Ascending aorta (tissue), 2 donors: ENCODE measurements at regions not wholly inside any gene's neighbourhood (a gene's known extent, or its start where the extent isn't known, plus 50 kb on each side); places are given as distances from the start of the nearest gene placed in this dataset.

Experiments used
- DNase-seq, 2 donors: peaks; one replicate each; pipeline ENCODE4 v3.0.0-alpha.2; 2019; ENCODE audit warnings: low spot score in 2 of 2
- H3K27ac ChIP-seq, 2 donors: fragments of 200-600 bp; sonication (generic); one replicate each; pipeline ENCODE4 v1.5.1; 2016 to 2017; ENCODE audit warnings: mild to moderate bottlenecking in 1 of 2
- H3K27me3 ChIP-seq: fragments of 200-600 bp; sonication (generic); one replicate; pipeline ENCODE4 v1.5.1; 2017
- H3K36me3 ChIP-seq, 2 donors: fragments of 200-600 bp; sonication (generic); one replicate each; pipeline ENCODE4 v1.5.1; 2016
- H3K4me1 ChIP-seq, 2 donors: fragments of 200-600 bp; sonication (generic); one replicate each; pipeline ENCODE4 v1.5.1; 2016 to 2017; ENCODE audit warnings: mild to moderate bottlenecking in 1 of 2
- H3K4me3 ChIP-seq, 2 donors: fragments of 200-600 bp; sonication (generic); one replicate each; pipeline ENCODE4 v1.5.1; 2016 to 2017; ENCODE audit warnings: mild to moderate bottlenecking in 1 of 2
- H3K9me3 ChIP-seq, 2 donors: fragments of 200-600 bp; sonication (generic); one replicate each; pipeline ENCODE4 v1.5.1; 2016
- intact Hi-C: fragments of 100-400 bp; cut with DNase I; formaldehyde crosslinking; loops from one replicate; pipeline ENCODE4 v1.15.1; 2023
- TF ChIP-seq, protein P1 (sequence below), 3 experiments: fragments of 200-600 bp in 2 of 3; fragments of 450-650 bp in 1 of 3; sonication (generic) in 2 of 3; IDR thresholded peaks; one replicate each; pipeline ENCODE4 v1.5.1; 2016 to 2019; ENCODE audit warnings: antibody characterized with exemption in 3 of 3, mild to moderate bottlenecking in 1 of 3, moderate library complexity in 1 of 3

GRCh38 chr21:35925497-35925896 is 134.8 kb downstream of the SETD4 start:
- Histone ChIP-seq H3K4me1 (no peaks in the 10 kb centered on the region), H3K27me3 (no peaks in the 10 kb centered on the region), H3K4me3 (no peak overlapping the region), H3K27ac (no peak overlapping the region), H3K9me3 (no peaks in the 10 kb centered on the region), H3K36me3 (no peaks in the 10 kb centered on the region)
- intact Hi-C loops, result no loop called here
- TF ChIP-seq, protein P1, sequence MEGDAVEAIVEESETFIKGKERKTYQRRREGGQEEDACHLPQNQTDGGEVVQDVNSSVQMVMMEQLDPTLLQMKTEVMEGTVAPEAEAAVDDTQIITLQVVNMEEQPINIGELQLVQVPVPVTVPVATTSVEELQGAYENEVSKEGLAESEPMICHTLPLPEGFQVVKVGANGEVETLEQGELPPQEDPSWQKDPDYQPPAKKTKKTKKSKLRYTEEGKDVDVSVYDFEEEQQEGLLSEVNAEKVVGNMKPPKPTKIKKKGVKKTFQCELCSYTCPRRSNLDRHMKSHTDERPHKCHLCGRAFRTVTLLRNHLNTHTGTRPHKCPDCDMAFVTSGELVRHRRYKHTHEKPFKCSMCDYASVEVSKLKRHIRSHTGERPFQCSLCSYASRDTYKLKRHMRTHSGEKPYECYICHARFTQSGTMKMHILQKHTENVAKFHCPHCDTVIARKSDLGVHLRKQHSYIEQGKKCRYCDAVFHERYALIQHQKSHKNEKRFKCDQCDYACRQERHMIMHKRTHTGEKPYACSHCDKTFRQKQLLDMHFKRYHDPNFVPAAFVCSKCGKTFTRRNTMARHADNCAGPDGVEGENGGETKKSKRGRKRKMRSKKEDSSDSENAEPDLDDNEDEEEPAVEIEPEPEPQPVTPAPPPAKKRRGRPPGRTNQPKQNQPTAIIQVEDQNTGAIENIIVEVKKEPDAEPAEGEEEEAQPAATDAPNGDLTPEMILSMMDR (IDR thresholded peaks at IDR 0.05), result no peak
- DNase-seq, result no peak

DNA sequence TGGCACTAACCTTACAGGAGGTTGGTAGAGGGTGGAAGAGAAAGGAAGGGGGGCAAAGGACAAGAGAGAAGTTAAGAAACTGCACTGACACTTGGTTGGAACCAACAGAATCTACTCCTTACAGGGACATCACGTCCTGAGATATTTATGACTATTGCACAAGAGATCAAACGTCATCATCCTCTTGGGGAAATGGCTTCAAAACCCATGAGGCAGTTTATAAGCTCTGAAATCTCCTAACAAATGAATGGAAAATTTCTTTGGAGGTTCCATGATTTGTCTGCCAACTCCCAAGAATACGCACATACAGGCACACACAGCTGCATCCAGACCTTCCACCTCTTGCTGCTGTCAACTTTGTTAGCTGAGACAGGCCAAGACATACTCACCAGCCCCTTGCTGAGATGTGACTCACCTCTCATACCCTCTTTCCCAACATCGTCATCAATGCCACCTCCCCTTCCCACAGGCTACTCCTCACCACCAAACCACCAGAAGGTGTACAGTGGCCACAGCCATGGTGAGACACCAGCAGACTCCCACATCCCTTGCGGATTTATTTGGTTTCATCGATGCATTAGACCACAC is 135.5 kb downstream of the SETD4 start:
- no peaks in the 10 kb centered on the region for H3K27me3 ChIP-seq
- no peak overlapping the region for H3K4me3 ChIP-seq
- H3K4me1 ChIP-seq, result no peaks in the 10 kb centered on the region
- intact Hi-C loops, result no loop called here
- H3K36me3 ChIP-seq, result no peaks in the 10 kb centered on the region
- no peak overlapping the region for H3K27ac ChIP-seq
- TF ChIP-seq, protein P1 (IDR thresholded peaks at IDR 0.05), result no peak
- H3K9me3 ChIP-seq, result no peaks in the 10 kb centered on the region
- DNase-seq, result no peak

GRCh38 chr21:35923971-35924370 is 136.4 kb downstream of the SETD4 start:
- Histone ChIP-seq H3K27me3 (no peaks in the 10 kb centered on the region), H3K9me3 (no peaks in the 10 kb centered on the region), H3K4me3 (no peak overlapping the region), H3K36me3 (no peaks in the 10 kb centered on the region), H3K4me1 (no peaks in the 10 kb centered on the region), H3K27ac (no peak overlapping the region)
- TF ChIP-seq, protein P1 (IDR thresholded peaks at IDR 0.05), result no peak
- no peak for DNase-seq
- intact Hi-C loops, result no loop called here

DNA sequence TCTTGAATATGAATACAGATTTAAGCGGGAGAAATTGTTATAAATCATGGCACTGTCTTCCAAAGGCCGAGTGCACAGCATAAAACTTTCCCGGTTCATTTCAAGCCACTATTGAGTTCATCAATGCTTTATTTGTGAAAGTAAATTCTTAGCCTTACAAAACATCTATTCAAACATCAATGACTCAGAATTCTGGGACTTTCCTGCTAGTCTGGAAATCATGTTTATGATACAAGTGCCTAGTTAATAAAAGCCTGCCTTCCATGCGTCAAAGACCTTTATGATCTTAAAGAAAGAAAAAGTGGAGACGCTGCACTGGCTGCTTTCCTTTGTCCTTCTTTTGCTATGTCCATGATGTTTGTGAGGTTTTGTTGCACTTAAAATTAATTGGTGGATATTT is 137.7 kb downstream of the SETD4 start:
- Histone ChIP-seq H3K27me3 (no peaks in the 10 kb centered on the region), H3K4me1 (no peaks in the 10 kb centered on the region), H3K27ac (no peak overlapping the region), H3K4me3 (no peak overlapping the region), H3K9me3 (no peaks in the 10 kb centered on the region), H3K36me3 (no peaks in the 10 kb centered on the region)
- intact Hi-C loops, result no loop called here
- no peak for DNase-seq
- TF ChIP-seq, protein P1 (IDR thresholded peaks at IDR 0.05), result no peak

- no peaks in the 10 kb centered on the region for H3K9me3 ChIP-seq
- H3K27me3 ChIP-seq, result no peaks in the 10 kb centered on the region
- intact Hi-C loops, result no loop called here
- TF ChIP-seq, protein P1 (IDR thresholded peaks at IDR 0.05), result no peak
- H3K4me1 ChIP-seq, result no peaks in the 10 kb centered on the region
- H3K36me3 ChIP-seq, result no peaks in the 10 kb centered on the region
- DNase-seq, result no peak
- H3K4me3 ChIP-seq, result no peak overlapping the region
- H3K27ac ChIP-seq, result no peak overlapping the region
Measured at GRCh38 chr21:35921471-35921870, 138.9 kb downstream of the SETD4 start.

DNA sequence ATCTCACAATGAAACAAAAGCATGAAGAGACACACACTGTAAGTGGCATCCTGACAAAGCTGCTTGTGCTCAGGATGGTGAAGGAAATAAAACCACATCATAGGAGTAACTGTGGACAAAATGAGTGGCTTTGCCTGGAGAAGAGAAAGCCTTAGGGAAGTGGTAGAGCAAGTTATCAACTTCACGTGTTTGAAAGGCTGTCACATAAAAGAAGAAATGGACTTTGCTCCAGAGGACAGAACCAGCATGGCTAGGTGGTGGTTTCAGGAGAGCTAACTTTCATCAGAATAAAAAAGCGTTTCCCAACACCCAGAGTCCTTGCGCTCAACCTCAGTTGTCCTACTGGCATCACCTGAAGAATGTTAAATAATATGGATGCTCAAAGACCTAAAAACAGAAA is 139.9 kb downstream of the SETD4 start:
- Histone ChIP-seq H3K4me3 (no peak overlapping the region), H3K36me3 (no peaks in the 10 kb centered on the region), H3K4me1 (no peaks in the 10 kb centered on the region), H3K9me3 (no peaks in the 10 kb centered on the region), H3K27ac (no peak overlapping the region), H3K27me3 (no peaks in the 10 kb centered on the region)
- DNase-seq, result no peak
- TF ChIP-seq, protein P1 (IDR thresholded peaks at IDR 0.05), result no peak
- intact Hi-C loops, result no loop called here
